ENCODE measurements at regions not wholly inside any gene's neighbourhood (a gene's known extent, or its start where the extent isn't known, plus 50 kb on each side); places are given as distances from the start of the nearest gene placed in this dataset.
"Not testable (repeated sequence)": the region's sequence is repeated elsewhere in the genome, so short reads cannot be mapped to it uniquely, and the experiment has no call there.

GRCh38 chr16:86952769-86953168 is 364.4 kb downstream of the C16orf95 start:
- no peaks in the 10 kb centered on the region for H3K36me3 ChIP-seq (ENCODE audit: low read depth, missing control alignments)
- no peak for TF ChIP-seq POLR2A (IDR thresholded peaks at IDR 0.05)
- TF ChIP-seq CTCF (IDR thresholded peaks at IDR 0.05), result no peak
- no peak overlapping the region for H3K27ac ChIP-seq
- no peak for DNase-seq
- H3K4me3 ChIP-seq, result no peak overlapping the region
- H3K9me3 ChIP-seq, result no peaks in the 10 kb centered on the region
- H3K27me3 ChIP-seq, result no peaks in the 10 kb centered on the region
- peaks cover 3% of the 10 kb centered on the region for H3K4me1 ChIP-seq
- intact Hi-C loops (cut with DNase I; ENCODE audit: low total_unique reads), result no loop called here

GRCh38 chr16:86953631-86954391 is 363.4 kb downstream of the C16orf95 start:
- no peaks in the 10 kb centered on the region for H3K27me3 ChIP-seq
- DNase-seq, result no peak
- no peaks in the 10 kb centered on the region for H3K9me3 ChIP-seq
- H3K36me3 ChIP-seq (ENCODE audit: low read depth, missing control alignments), result no peaks in the 10 kb centered on the region
- peaks cover 3% of the 10 kb centered on the region for H3K4me1 ChIP-seq
- TF ChIP-seq POLR2A (IDR thresholded peaks at IDR 0.05), result no peak
- no peak for TF ChIP-seq CTCF (IDR thresholded peaks at IDR 0.05)
- 50 to 62% methylated on average over 8 to 29 of the region's 29 CpGs for WGBS, 2 donors
- H3K4me3 ChIP-seq, result no peak overlapping the region
- H3K27ac ChIP-seq, result no peak overlapping the region
- intact Hi-C loops (cut with DNase I; ENCODE audit: low total_unique reads), result no loop called here

GRCh38 chr16:86955136-86955855 is 361.9 kb downstream of the C16orf95 start:
- H3K4me1 ChIP-seq, result peaks cover 3% of the 10 kb centered on the region
- H3K4me3 ChIP-seq, result no peak overlapping the region
- 89% methylated on average over 7 to 13 of the region's 13 CpGs for WGBS, 2 donors
- no peak for TF ChIP-seq CTCF (IDR thresholded peaks at IDR 0.05)
- TF ChIP-seq POLR2A (IDR thresholded peaks at IDR 0.05), result no peak
- no peaks in the 10 kb centered on the region for H3K36me3 ChIP-seq (ENCODE audit: low read depth, missing control alignments)
- no peaks in the 10 kb centered on the region for H3K27me3 ChIP-seq
- no peak for DNase-seq
- H3K27ac ChIP-seq, result no peak overlapping the region
- no peaks in the 10 kb centered on the region for H3K9me3 ChIP-seq
- intact Hi-C loops (cut with DNase I; ENCODE audit: low total_unique reads), result no loop called here

- DNase-seq, result no peak
- no peak overlapping the region for H3K27ac ChIP-seq
- intact Hi-C loops (cut with DNase I; ENCODE audit: low total_unique reads), result no loop called here
- no peaks in the 10 kb centered on the region for H3K9me3 ChIP-seq
- H3K36me3 ChIP-seq (ENCODE audit: low read depth, missing control alignments), result no peaks in the 10 kb centered on the region
- H3K27me3 ChIP-seq, result no peaks in the 10 kb centered on the region
- peaks cover 3% of the 10 kb centered on the region for H3K4me1 ChIP-seq
- H3K4me3 ChIP-seq, result no peak overlapping the region
- no peak for TF ChIP-seq CTCF (IDR thresholded peaks at IDR 0.05)
- TF ChIP-seq POLR2A (IDR thresholded peaks at IDR 0.05), result no peak
- 84 to 92% methylated on average over 15 of the region's 15 CpGs for WGBS, 2 donors
Measured at GRCh38 chr16:86956437-86956836, 360.8 kb downstream of the C16orf95 start.

GRCh38 chr16:86957662-86958198 is 359.5 kb downstream of the C16orf95 start:
- H3K27me3 ChIP-seq; DNase-seq; H3K4me1 ChIP-seq; H3K4me3 ChIP-seq; H3K36me3 ChIP-seq (ENCODE audit: low read depth, missing control alignments); intact Hi-C loops (cut with DNase I; ENCODE audit: low total_unique reads); H3K9me3 ChIP-seq; H3K27ac ChIP-seq: not testable (repeated sequence)
- WGBS, 2 donors, result 89 to 98% methylated on average over 10 to 12 of the region's 12 CpGs
